IMR-90 (cell line): ENCODE measurements at regions not wholly inside any gene's neighbourhood (a gene's known extent, or its start where the extent isn't known, plus 50 kb on each side); places are given as distances from the start of the nearest gene placed in this dataset.

ENCODE experiments used
- ATAC-seq: fragments of 200-7000 bp; cut with Tn5 transposase; 2 replicates; pipeline ENCODE4 v1.9.1; 2020; ENCODE audit warnings: low read depth, mild to moderate bottlenecking, moderate library complexity
- BruUV-seq: library from RNA; stranded (reverse); fragments of 400-500 nt; replicated peaks from 2 replicates; lab custom pipeline; 2021; lab: Mats Ljungman, UMichigan
- CTCF ChIA-PET: fragments of 300-600 bp; formaldehyde crosslinking; extraction: SDS; loops from one replicate; lab custom pipeline; 2021; ENCODE audit warnings: antibody characterized with exemption; lab: Yijun Ruan, JAX
- POLR2A ChIA-PET: fragments of 300-600 bp; sonication (Branson Sonifier 250); formaldehyde crosslinking; loops from one replicate; lab custom pipeline; 2022; ENCODE audit warnings: antibody characterized with exemption; ENCODE audit not compliant: unreplicated experiment; lab: Charles Lee
- DNase-seq: peaks from one replicate; pipeline ENCODE4 v3.0.0; 2013
- H2AFZ ChIP-seq: replicated peaks from 2 replicates; pipeline ENCODE3; 2013; ENCODE audit warnings: low read length, mild to moderate bottlenecking; ENCODE audit not compliant: poor library complexity
- H2AK5ac ChIP-seq: 2 replicates; pipeline ENCODE4 v1.6.1; 2013; ENCODE audit warnings: low read depth, low read length, inconsistent platforms
- H2AK9ac ChIP-seq: replicated peaks from 2 replicates; pipeline ENCODE3; 2013; ENCODE audit warnings: mild to moderate bottlenecking, low read depth, low read length, moderate library complexity; ENCODE audit not compliant: poor library complexity
- H2BK120ac ChIP-seq: 2 replicates; pipeline ENCODE4 v1.6.1; 2013; ENCODE audit warnings: low read depth, low read length, inconsistent platforms
- H2BK15ac ChIP-seq: 3 replicates; pipeline ENCODE4 v1.6.1; 2013; ENCODE audit warnings: low read depth, low read length, inconsistent platforms
- H2BK20ac ChIP-seq: 2 replicates; pipeline ENCODE4 v1.6.1; 2013; ENCODE audit warnings: low read depth, mild to moderate bottlenecking, inconsistent platforms, low read length, moderate library complexity
- H2BK5ac ChIP-seq: 2 replicates; pipeline ENCODE4 v1.6.1; 2013; ENCODE audit warnings: mild to moderate bottlenecking, low read depth, low read length, inconsistent platforms; ENCODE audit not compliant: poor library complexity, severe bottlenecking
- H3K14ac ChIP-seq: replicated peaks from 2 replicates; pipeline ENCODE4 v1.6.1; 2013; ENCODE audit warnings: low read depth, low read length, inconsistent platforms
- H3K18ac ChIP-seq: 2 replicates; pipeline ENCODE4 v1.6.1; 2013; ENCODE audit warnings: low read depth, low read length, control low read depth
- H3K23ac ChIP-seq: 2 replicates; pipeline ENCODE4 v1.6.1; 2013; ENCODE audit warnings: low read depth, low read length, inconsistent platforms
- H3K27ac ChIP-seq: 2 replicates; pipeline ENCODE4 v1.5.1; 2013; ENCODE audit warnings: mild to moderate bottlenecking, control low read depth, low read length; ENCODE audit not compliant: insufficient read depth
- H3K27me3 ChIP-seq: 2 replicates; pipeline ENCODE4 v1.6.1; 2013; ENCODE audit warnings: low read length; ENCODE audit not compliant: control insufficient read depth, insufficient read depth
- H3K36me3 ChIP-seq: 2 replicates; pipeline ENCODE4 v1.6.1; 2013; ENCODE audit warnings: low read length, mixed read lengths; ENCODE audit not compliant: control insufficient read depth, insufficient read depth
- H3K4ac ChIP-seq: 2 replicates; pipeline ENCODE4 v1.6.1; 2013; ENCODE audit warnings: low read depth, low read length, inconsistent platforms
- H3K4me1 ChIP-seq: 2 replicates; pipeline ENCODE4 v1.6.1; 2013; ENCODE audit warnings: low read length, mixed read lengths; ENCODE audit not compliant: control insufficient read depth, insufficient read depth
- H3K4me2 ChIP-seq: 2 replicates; pipeline ENCODE4 v1.6.1; 2013; ENCODE audit warnings: low read depth, mild to moderate bottlenecking, control low read depth, low read length, moderate library complexity
- H3K4me3 ChIP-seq: 2 replicates; pipeline ENCODE4 v1.5.1; 2013; ENCODE audit warnings: low read depth, mild to moderate bottlenecking, control low read depth, low read length, moderate library complexity; ENCODE audit not compliant: insufficient read depth
- H3K56ac ChIP-seq: 2 replicates; pipeline ENCODE4 v1.6.1; 2013; ENCODE audit warnings: low read length, inconsistent platforms; ENCODE audit not compliant: insufficient read depth; ENCODE audit errors: extremely low read depth
- H3K79me1 ChIP-seq, 2 experiments: 2 replicates each; pipeline ENCODE4 v1.6.1; 2013; ENCODE audit warnings: low read length in 2 of 2, inconsistent platforms in 1 of 2, low read depth in 1 of 2
- H3K9ac ChIP-seq: 2 replicates; pipeline ENCODE4 v1.6.1; 2013; ENCODE audit warnings: low read depth, low read length, control low read depth
- H3K9me1 ChIP-seq: 2 replicates; pipeline ENCODE4 v1.6.1; 2013; ENCODE audit warnings: low read length, inconsistent platforms; ENCODE audit not compliant: insufficient read depth
- H3K9me3 ChIP-seq: 2 replicates; pipeline ENCODE4 v1.6.1; 2013; ENCODE audit warnings: low read length; ENCODE audit not compliant: control insufficient read depth, insufficient read depth
- H4K20me1 ChIP-seq: 2 replicates; pipeline ENCODE4 v1.6.1; 2013; ENCODE audit warnings: low read length, inconsistent platforms; ENCODE audit not compliant: insufficient read depth
- H4K5ac ChIP-seq: 2 replicates; pipeline ENCODE4 v1.6.1; 2013; ENCODE audit warnings: mild to moderate bottlenecking, low read depth, low read length, control low read depth
- H4K8ac ChIP-seq, 2 experiments: 2 replicates each; pipeline ENCODE4 v1.6.1; 2013; ENCODE audit warnings: low read depth in 2 of 2, low read length in 2 of 2, control low read depth in 1 of 2, inconsistent platforms in 1 of 2
- H4K91ac ChIP-seq: 2 replicates; pipeline ENCODE4 v1.6.1; 2013; ENCODE audit warnings: low read depth, low read length, inconsistent platforms; ENCODE audit not compliant: insufficient read depth
- BHLHE40 ChIP-seq: fragments of 150-350 bp; IDR thresholded peaks from 2 replicates; pipeline ENCODE4 v1.6.1; 2016; ENCODE audit warnings: mild to moderate bottlenecking, low read depth, low read length
- CEBPB ChIP-seq: IDR thresholded peaks from 2 replicates; pipeline ENCODE4 v1.6.1; 2012; ENCODE audit warnings: low read depth, low read length, improper control_type of control experiment
- CHD1 ChIP-seq: IDR thresholded peaks from 2 replicates; pipeline ENCODE4 v1.6.1; 2012; ENCODE audit warnings: low read depth, low read length, improper control_type of control experiment
- CTCF ChIP-seq: conservative IDR thresholded peaks from 2 replicates; pipeline ENCODE4 v1.5.1; 2012; ENCODE audit warnings: mild to moderate bottlenecking, low read depth, low read length, improper control_type of control experiment
- ELK1 ChIP-seq: fragments of 150-350 bp; IDR thresholded peaks from 2 replicates; pipeline ENCODE4 v1.6.1; 2016; ENCODE audit warnings: low read depth, mild to moderate bottlenecking, low read length, moderate library complexity, borderline replicate concordance
- FOS ChIP-seq: fragments of 150-350 bp; IDR thresholded peaks from 2 replicates; pipeline ENCODE4 v1.6.1; 2016; ENCODE audit warnings: low read depth, low read length
- MAFK ChIP-seq: IDR thresholded peaks from 2 replicates; pipeline ENCODE4 v1.6.1; 2012; ENCODE audit warnings: low read depth, low read length, improper control_type of control experiment
- MAZ ChIP-seq: IDR thresholded peaks from 2 replicates; pipeline ENCODE4 v1.6.1; 2012; ENCODE audit warnings: low read depth, mild to moderate bottlenecking, low read length, improper control_type of control experiment, moderate library complexity, borderline replicate concordance
- MXI1 ChIP-seq: IDR thresholded peaks from 2 replicates; pipeline ENCODE4 v1.6.1; 2012; ENCODE audit warnings: low read depth, mild to moderate bottlenecking, low read length, moderate library complexity, borderline replicate concordance
- NFE2L2 ChIP-seq: fragments of 150-350 bp; IDR thresholded peaks from 2 replicates; pipeline ENCODE4 v1.6.1; 2016; ENCODE audit warnings: low read depth, mild to moderate bottlenecking, low read length
- POLR2A ChIP-seq: IDR thresholded peaks from 2 replicates; pipeline ENCODE4 v1.6.1; 2012; ENCODE audit warnings: mild to moderate bottlenecking, low read depth, low read length
- RAD21 ChIP-seq: IDR thresholded peaks from 2 replicates; pipeline ENCODE4 v1.6.1; 2012; ENCODE audit warnings: low read length, improper control_type of control experiment
- RCOR1 ChIP-seq: IDR thresholded peaks from 2 replicates; pipeline ENCODE4 v1.6.1; 2012; ENCODE audit warnings: mild to moderate bottlenecking, low read length, improper control_type of control experiment; ENCODE audit not compliant: insufficient replicate concordance
- RFX5 ChIP-seq: IDR thresholded peaks from 2 replicates; pipeline ENCODE4 v1.8.0; 2012; ENCODE audit warnings: low read depth, mild to moderate bottlenecking, low read length, moderate library complexity
- SMC3 ChIP-seq: fragments of 150-350 bp; IDR thresholded peaks from 2 replicates; pipeline ENCODE4 v1.6.1; 2016; ENCODE audit warnings: low read depth, mild to moderate bottlenecking, antibody characterized with exemption, low read length, moderate library complexity
- USF2 ChIP-seq: fragments of 150-350 bp; IDR thresholded peaks from 2 replicates; pipeline ENCODE4 v1.6.1; 2017; ENCODE audit warnings: mild to moderate bottlenecking, antibody characterized with exemption, low read length, low read depth
- dilution Hi-C: fragments of 300-500 bp; cut with HindIII; formaldehyde crosslinking; loops from one replicate; pipeline ENCODE4 v1.14.3; 2018; ENCODE audit warnings: low sequenced_read_pairs; ENCODE audit not compliant: unreplicated experiment
- in situ Hi-C: fragments of 300-500 bp; cut with MboI; formaldehyde crosslinking; loops from 3 replicates; pipeline ENCODE4 v1.14.3; 2019; ENCODE audit warnings: low sequenced_read_pairs, inconsistent platforms, mixed read lengths
- intact Hi-C: fragments of 100-400 bp; cut with micrococcal nuclease; formaldehyde crosslinking; loops from 2 replicates; pipeline ENCODE4 v1.10.0; 2022

- H2BK20ac ChIP-seq: no peak overlapping the region
- no peaks in the 10 kb centered on the region for H3K79me1 ChIP-seq
- no peak overlapping the region for H2BK120ac ChIP-seq
- no peaks in the 10 kb centered on the region for H4K20me1 ChIP-seq
- ChIA-PET POLR2A (no interaction called here), CTCF (no interaction called here)
- no peak overlapping the region for H4K91ac ChIP-seq
- no peaks in the 10 kb centered on the region for H3K27me3 ChIP-seq
- H3K4me1 ChIP-seq: no peaks in the 10 kb centered on the region
- no peak overlapping the region for H3K56ac ChIP-seq
- H3K36me3 ChIP-seq: no peaks in the 10 kb centered on the region
- no peak overlapping the region for H3K18ac ChIP-seq
- no peak for DNase-seq
- no peak for ATAC-seq
- no peak overlapping the region for H3K9ac ChIP-seq
- H4K8ac ChIP-seq: no peak overlapping the region
- H3K23ac ChIP-seq: no peak overlapping the region
- no peak overlapping the region for H3K4me3 ChIP-seq
- no peaks in the 10 kb centered on the region for H3K9me1 ChIP-seq
- H3K27ac ChIP-seq: no peak overlapping the region
- no peak overlapping the region for H2BK5ac ChIP-seq
- in situ Hi-C loops: no loop called here
- H3K9me3 ChIP-seq: no peaks in the 10 kb centered on the region
- H2BK15ac ChIP-seq: no peak overlapping the region
- no peak overlapping the region for H3K4ac ChIP-seq
- intact Hi-C loops: no loop called here
- no peak overlapping the region for H2AFZ ChIP-seq
- no peak overlapping the region for H3K4me2 ChIP-seq
- no peak overlapping the region for H3K14ac ChIP-seq
- dilution Hi-C loops: no loop called here
- no peak overlapping the region for H2AK9ac ChIP-seq
- TF ChIP-seq MAZ: no peak
- no peak for TF ChIP-seq FOS
- no peak for TF ChIP-seq ELK1
- TF ChIP-seq POLR2A: no peak
- no peak for TF ChIP-seq CTCF
- TF ChIP-seq MAFK: no peak
- TF ChIP-seq RCOR1: no peak
- no peak for TF ChIP-seq BHLHE40
- TF ChIP-seq CHD1: no peak
- TF ChIP-seq MXI1: no peak
- TF ChIP-seq RAD21: no peak
- TF ChIP-seq RFX5: no peak
- TF ChIP-seq SMC3: no peak
- TF ChIP-seq CEBPB: no peak
- no peak for TF ChIP-seq NFE2L2
- TF ChIP-seq USF2: no peak
- BruUV-seq: no TSS peak
- H4K5ac ChIP-seq: no peak overlapping the region
- no peak overlapping the region for H2AK5ac ChIP-seq
Observed at GRCh38 chr10:123221418-123221817, 67.2 kb downstream of the BUB3 start.
